MM.1S (cell line): ENCODE measurements at regions not wholly inside any gene's neighbourhood (a gene's known extent, or its start where the extent isn't known, plus 50 kb on each side); places are given as distances from the start of the nearest gene placed in this dataset.

ENCODE experiments used
- CTCF ChIP-seq: fragments of 300-600 bp; sonication (generic); IDR thresholded peaks from 2 replicates; pipeline ENCODE4 v1.5.1; 2016; ENCODE audit warnings: antibody characterized with exemption, low read length, mixed read lengths
- EZH2 ChIP-seq: fragments of 300-600 bp; sonication (generic); optimal IDR thresholded peaks from 2 replicates; pipeline ENCODE3; 2017; ENCODE audit warnings: low read depth, mild to moderate bottlenecking, antibody characterized with exemption, low read length, mixed read lengths

GRCh38 chr4:134756421-134756820 is 554.8 kb upstream of the PABPC4L start:
- TF ChIP-seq CTCF (no peak), EZH2 (no peak)
